ENCODE measurements at regions not wholly inside any gene's neighbourhood (a gene's known extent, or its start where the extent isn't known, plus 50 kb on each side); places are given as distances from the start of the nearest gene placed in this dataset.
"Not testable (repeated sequence)": the region's sequence is repeated elsewhere in the genome, so short reads cannot be mapped to it uniquely, and the experiment has no call there.

GRCh38 chr11:46212720-46213119 lies 64.7 kb upstream of the CREB3L1 start:
- 73 to 84% methylated on average over 3 of the region's 3 CpGs for WGBS, 2 donors (ENCODE audit: low coverage in 1 of 2)
- no peak overlapping the region for H3K4me3 ChIP-seq
- no peaks in the 10 kb centered on the region for H3K27me3 ChIP-seq
- no peaks in the 10 kb centered on the region for H3K36me3 ChIP-seq
- no peaks in the 10 kb centered on the region for H3K9me3 ChIP-seq
- ATAC-seq, result no peak
- TF ChIP-seq EP300 (IDR thresholded peaks at IDR 0.05), result no peak
- H3K27ac ChIP-seq, result no peak overlapping the region
- H3K4me1 ChIP-seq, result no peaks in the 10 kb centered on the region

GRCh38 chr11:46210856-46211255 lies 66.6 kb upstream of the CREB3L1 start:
- Histone ChIP-seq H3K9me3 (no peaks in the 10 kb centered on the region), H3K27me3 (no peaks in the 10 kb centered on the region), H3K4me3 (no peak overlapping the region), H3K36me3 (no peaks in the 10 kb centered on the region), H3K4me1 (no peaks in the 10 kb centered on the region), H3K27ac (no peak overlapping the region)
- 75 to 95% methylated on average over 1 to 3 of the region's 3 CpGs for WGBS, 2 donors (ENCODE audit: low coverage in 1 of 2)
- TF ChIP-seq CTCF (IDR thresholded peaks at IDR 0.05) (no peak), POLR2A (IDR thresholded peaks at IDR 0.05) (no peak), EP300 (IDR thresholded peaks at IDR 0.05) (no peak), POLR2AphosphoS5 (IDR thresholded peaks at IDR 0.05) (no peak)
- ATAC-seq, result no peak

GRCh38 chr11:46210133-46210636 lies 67.3 kb upstream of the CREB3L1 start:
- TF ChIP-seq CTCF (IDR thresholded peaks at IDR 0.05) (no peak), POLR2A (IDR thresholded peaks at IDR 0.05) (no peak), EP300 (IDR thresholded peaks at IDR 0.05) (no peak)
- no peaks in the 10 kb centered on the region for H3K9me3 ChIP-seq
- WGBS, 2 donors (ENCODE audit: low coverage in 1 of 2), result 53 to 82% methylated on average over 2 to 4 of the region's 4 CpGs
- no peaks in the 10 kb centered on the region for H3K36me3 ChIP-seq
- H3K4me1 ChIP-seq, result no peaks in the 10 kb centered on the region
- peaks cover 6% of the 10 kb centered on the region for H3K27me3 ChIP-seq
- no peak overlapping the region for H3K27ac ChIP-seq
- ATAC-seq, result no peak
- H3K4me3 ChIP-seq, result no peak overlapping the region

- not testable (repeated sequence) for H3K4me1 ChIP-seq, ATAC-seq, H3K9me3 ChIP-seq, H3K27ac ChIP-seq, H3K4me3 ChIP-seq, H3K36me3 ChIP-seq
- H3K27me3 ChIP-seq, result peaks cover 11% of the 10 kb centered on the region
- 80 to 100% methylated on average over 1 to 2 of the region's 5 CpGs for WGBS, 2 donors (ENCODE audit: low coverage in 1 of 2)
These were observed 67.8 kb upstream of the CREB3L1 start for GRCh38 chr11:46209624-46210023.

- Histone ChIP-seq H3K4me3 (no peak overlapping the region), H3K4me1 (no peaks in the 10 kb centered on the region), H3K9me3 (no peaks in the 10 kb centered on the region), H3K27ac (no peak overlapping the region), H3K27me3 (peaks cover 15% of the 10 kb centered on the region), H3K36me3 (no peaks in the 10 kb centered on the region)
- no peak for ATAC-seq
- no peak for TF ChIP-seq POLR2AphosphoS5 (IDR thresholded peaks at IDR 0.05)
- no peak for TF ChIP-seq POLR2A (IDR thresholded peaks at IDR 0.05)
- TF ChIP-seq CTCF (IDR thresholded peaks at IDR 0.05), result no peak
- 93 to 100% methylated on average over 3 to 4 of the region's 4 CpGs for WGBS, 2 donors (ENCODE audit: low coverage in 1 of 2)
These were observed 68.7 kb upstream of the CREB3L1 start for GRCh38 chr11:46208803-46209202.

GRCh38 chr11:46207270-46207669 lies 70.2 kb upstream of the CREB3L1 start:
- 27 to 78% methylated on average over 2 to 4 of the region's 4 CpGs for WGBS, 2 donors (ENCODE audit: low coverage in 1 of 2)
- H3K9me3 ChIP-seq, result no peaks in the 10 kb centered on the region
- TF ChIP-seq CTCF (IDR thresholded peaks at IDR 0.05) (no peak), POLR2A (IDR thresholded peaks at IDR 0.05) (no peak), EP300 (IDR thresholded peaks at IDR 0.05) (no peak), POLR2AphosphoS5 (IDR thresholded peaks at IDR 0.05) (no peak)
- H3K36me3 ChIP-seq, result no peaks in the 10 kb centered on the region
- H3K27me3 ChIP-seq, result peaks cover 23% of the 10 kb centered on the region
- no peaks in the 10 kb centered on the region for H3K4me1 ChIP-seq
- no peak overlapping the region for H3K4me3 ChIP-seq
- H3K27ac ChIP-seq, result no peak overlapping the region
- ATAC-seq, result no peak

- H3K4me3 ChIP-seq, ATAC-seq, H3K9me3 ChIP-seq, H3K27ac ChIP-seq, H3K4me1 ChIP-seq, H3K36me3 ChIP-seq: not testable (repeated sequence)
- WGBS, 2 donors (ENCODE audit: low coverage in 1 of 2), result 89 to 96% methylated on average over 5 to 7 of the region's 7 CpGs
- H3K27me3 ChIP-seq, result peaks cover 23% of the 10 kb centered on the region
These were observed 73.0 kb upstream of the CREB3L1 start for GRCh38 chr11:46204415-46204814.
